GM12878 (cell line): ENCODE measurements at regions not wholly inside any gene's neighbourhood (a gene's known extent, or its start where the extent isn't known, plus 50 kb on each side); places are given as distances from the start of the nearest gene placed in this dataset.

Experiments used
- ATAC-seq: fragments of 200-7000 bp; cut with Tn5 transposase; 3 replicates; pipeline ENCODE4 v1.9.1; 2020; ENCODE audit warnings: mild to moderate bottlenecking, moderate library complexity
- BruUV-seq: library from RNA; stranded (reverse); fragments of 400-500 nt; replicated peaks from 2 replicates; lab custom pipeline; 2021; lab: Mats Ljungman, UMichigan
- CTCF ChIA-PET: fragments of 300-600 bp; sonication (Branson Sonifier 250); formaldehyde crosslinking; extraction: SDS; loops from one replicate; lab custom pipeline; 2021; ENCODE audit warnings: inconsistent platforms; lab: Yijun Ruan, JAX
- POLR2A ChIA-PET: fragments of 350-600 bp; formaldehyde crosslinking; extraction: SDS; loops from one replicate; lab custom pipeline; 2021; ENCODE audit warnings: inconsistent platforms; lab: Charles Lee
- RAD21 ChIA-PET: fragments of 300-600 bp; sonication (Branson Sonifier 250); formaldehyde crosslinking; loops from one replicate; lab custom pipeline; 2023; ENCODE audit warnings: antibody characterized with exemption; ENCODE audit not compliant: unreplicated experiment; lab: Charles Lee
- SMC1A ChIA-PET: fragments of 300-600 bp; sonication (Branson Sonifier 250); formaldehyde crosslinking; loops from one replicate; lab custom pipeline; 2023; ENCODE audit not compliant: unreplicated experiment, uncharacterized antibody; lab: Charles Lee
- DNase-seq: peaks from one replicate; pipeline ENCODE4 v3.0.0-alpha.2; 2011; ENCODE audit warnings: low read depth, low spot score
- FAIRE-seq: peaks from 3 replicates; lab custom pipeline; 2011; peaks lifted over from hg19 to GRCh38; lab: Jason Lieb, UNC
- H2AFZ ChIP-seq: 2 replicates; pipeline ENCODE4 v1.6.0; 2011; ENCODE audit warnings: low read depth, low read length, control low read depth; ENCODE audit not compliant: control insufficient read depth
- H3K27ac ChIP-seq: 2 replicates; pipeline ENCODE4 v1.5.1; 2011; ENCODE audit warnings: control low read depth; ENCODE audit not compliant: control insufficient read depth, insufficient read depth
- H3K27me3 ChIP-seq, 2 experiments: replicated peaks in 1 of 2; 2 replicates each; pipeline versions ENCODE4 v1.6.0 to v1.6.1; 2011; ENCODE audit warnings: low read length in 1 of 2; ENCODE audit not compliant: control insufficient read depth in 2 of 2, insufficient read depth in 2 of 2
- H3K36me3 ChIP-seq, 2 experiments: 2 replicates each; pipeline ENCODE4 v1.5.1; 2011; ENCODE audit warnings: low read length in 1 of 2; ENCODE audit not compliant: control insufficient read depth in 2 of 2, insufficient read depth in 2 of 2
- H3K4me1 ChIP-seq: 2 replicates; pipeline ENCODE4 v1.6.1; 2011; ENCODE audit warnings: mild to moderate bottlenecking, low read length, moderate library complexity, mixed read lengths; ENCODE audit not compliant: control insufficient read depth, insufficient read depth
- H3K4me2 ChIP-seq: 2 replicates; pipeline ENCODE4 v1.6.0; 2011; ENCODE audit warnings: control low read depth; ENCODE audit not compliant: control insufficient read depth, insufficient read depth
- H3K4me3 ChIP-seq: fragments of 200-600 bp; sonication (generic); 2 replicates; pipeline ENCODE4 v1.5.1; 2016
- H3K79me2 ChIP-seq: 2 replicates; pipeline ENCODE4 v1.6.0; 2011; ENCODE audit warnings: low read length; ENCODE audit not compliant: control insufficient read depth, insufficient read depth
- H3K9ac ChIP-seq: 2 replicates; pipeline ENCODE4 v1.8.0; 2011; ENCODE audit warnings: low read length, control low read depth, mixed read lengths; ENCODE audit not compliant: control insufficient read depth, insufficient read depth
- H3K9me3 ChIP-seq: replicated peaks from 3 replicates; pipeline ENCODE4 v1.5.1; 2011; ENCODE audit warnings: mild to moderate bottlenecking, low read length; ENCODE audit not compliant: control insufficient read depth, insufficient read depth
- H4K20me1 ChIP-seq: 2 replicates; pipeline ENCODE4 v1.6.0; 2011; ENCODE audit not compliant: control insufficient read depth, insufficient read depth
- ETV6 ChIP-seq, 2 experiments: fragments of 450-650 bp in 1 of 2; IDR thresholded peaks in 1 of 2; conservative IDR thresholded peaks in 1 of 2; 2 replicates each; pipeline ENCODE4 v1.6.1; 2014; ENCODE audit warnings: antibody characterized with exemption in 1 of 2, borderline replicate concordance in 1 of 2, low read depth in 1 of 2, mild to moderate bottlenecking in 1 of 2, moderate library complexity in 1 of 2
- FOS ChIP-seq: IDR thresholded peaks from 3 replicates; pipeline ENCODE4 v1.6.1; 2011; ENCODE audit warnings: borderline replicate concordance; ENCODE audit not compliant: insufficient read length; ENCODE audit errors: extremely low read depth
- HSF1 ChIP-seq: fragments of 150-350 bp; IDR thresholded peaks from 2 replicates; pipeline ENCODE4 v1.6.1; 2014; ENCODE audit warnings: mild to moderate bottlenecking, low read depth, low read length
- MEF2B ChIP-seq: fragments of 450-650 bp; IDR thresholded peaks from 2 replicates; pipeline ENCODE4 v1.6.1; 2018; ENCODE audit warnings: mild to moderate bottlenecking, moderate library complexity; ENCODE audit not compliant: partially characterized antibody, poor library complexity, severe bottlenecking
- POLR2AphosphoS2 ChIP-seq: IDR thresholded peaks from 2 replicates; pipeline ENCODE4 v1.6.1; 2011; ENCODE audit warnings: low read depth, mild to moderate bottlenecking, low read length, improper control_type of control experiment, moderate library complexity
- RAD21 ChIP-seq: IDR thresholded peaks from 2 replicates; pipeline ENCODE4 v1.6.1; 2011; ENCODE audit warnings: mild to moderate bottlenecking, low read depth, low read length, moderate library complexity; ENCODE audit not compliant: insufficient read depth
- RELA ChIP-seq: fragments of 450-650 bp; IDR thresholded peaks from 2 replicates; pipeline ENCODE4 v1.8.0; 2014; ENCODE audit warnings: borderline replicate concordance; ENCODE audit not compliant: partially characterized antibody
- REST ChIP-seq: IDR thresholded peaks from 2 replicates; pipeline ENCODE4 v1.6.1; 2012; ENCODE audit warnings: mild to moderate bottlenecking, low read depth, low read length
- SPI1 ChIP-seq: IDR thresholded peaks from 2 replicates; pipeline ENCODE4 v1.6.1; 2011; ENCODE audit warnings: low read depth, mild to moderate bottlenecking, low read length, moderate library complexity, borderline replicate concordance; ENCODE audit not compliant: insufficient read depth
- YBX1 ChIP-seq: fragments of 450-650 bp; IDR thresholded peaks from 2 replicates; pipeline ENCODE4 v1.6.1; 2016; ENCODE audit warnings: antibody characterized with exemption
- ZZZ3 ChIP-seq: IDR thresholded peaks from 2 replicates; pipeline ENCODE4 v1.6.1; 2011; ENCODE audit warnings: low read depth; ENCODE audit not compliant: control insufficient read depth, insufficient read length
- WGBS: methylation state at CpG from one replicate; pipeline ENCODE4 v1.1.6; 2016; ENCODE audit warnings: low lambda C conversion rate; ENCODE audit not compliant: insufficient replicate concordance, insufficient coverage; ENCODE audit errors: missing lambda C conversion rate; 5-methylcytosine and 5-hydroxymethylcytosine counted together
- in situ Hi-C: fragments of 300-500 bp; cut with MboI; formaldehyde crosslinking; loops from 9 replicates; pipeline ENCODE4 v1.14.3; 2018; ENCODE audit warnings: mixed read lengths
- intact Hi-C: fragments of 100-400 bp; cut with micrococcal nuclease; formaldehyde crosslinking; loops from one replicate; pipeline ENCODE4 v1.14.2; 2022; ENCODE audit not compliant: unreplicated experiment
- TF ChIP-seq, protein P1 (sequence below): fragments of 450-650 bp; IDR thresholded peaks from 2 replicates; pipeline ENCODE4 v1.6.1; 2017; ENCODE audit warnings: borderline replicate concordance
- TF ChIP-seq, protein P2 (sequence below): fragments of 450-650 bp; IDR thresholded peaks from 2 replicates; pipeline ENCODE4 v1.6.1; 2017; ENCODE audit warnings: low read depth, mild to moderate bottlenecking, moderate library complexity

- TF ChIP-seq, protein P1, sequence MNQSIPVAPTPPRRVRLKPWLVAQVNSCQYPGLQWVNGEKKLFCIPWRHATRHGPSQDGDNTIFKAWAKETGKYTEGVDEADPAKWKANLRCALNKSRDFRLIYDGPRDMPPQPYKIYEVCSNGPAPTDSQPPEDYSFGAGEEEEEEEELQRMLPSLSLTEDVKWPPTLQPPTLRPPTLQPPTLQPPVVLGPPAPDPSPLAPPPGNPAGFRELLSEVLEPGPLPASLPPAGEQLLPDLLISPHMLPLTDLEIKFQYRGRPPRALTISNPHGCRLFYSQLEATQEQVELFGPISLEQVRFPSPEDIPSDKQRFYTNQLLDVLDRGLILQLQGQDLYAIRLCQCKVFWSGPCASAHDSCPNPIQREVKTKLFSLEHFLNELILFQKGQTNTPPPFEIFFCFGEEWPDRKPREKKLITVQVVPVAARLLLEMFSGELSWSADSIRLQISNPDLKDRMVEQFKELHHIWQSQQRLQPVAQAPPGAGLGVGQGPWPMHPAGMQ, result no peak
- TF ChIP-seq MEF2B (no peak), RAD21 (no peak), ZZZ3 (no peak), ETV6 (conservative IDR thresholded peaks at IDR 0.05 in 1 of 2, IDR thresholded peaks at IDR 0.05 in 1 of 2; ENCODE audit: borderline replicate concordance in 1 of 2, low read depth in 1 of 2) (no peak), YBX1 (no peak)
Observed at GRCh38 chr4:74543983-74544382, 99.0 kb downstream of the AREG start (continued).

- WGBS, result 36% methylated on average over 1 of the region's 1 CpG
- SMC1A ChIA-PET, result interaction anchor here (0.5 to 2.3 kb wide), 4 partner anchors 10 to 382 kb away, joined by 3 to 8 read pairs (median 6); no protein-coding TSS in a partner anchor
- ATAC-seq, result no peak
- POLR2A ChIA-PET, result no interaction called here
- no peak for FAIRE-seq
- intact Hi-C loops, result loop anchor here (10.0 kb wide), 1 partner anchor 380 kb away; no protein-coding TSS in a partner anchor
- no TSS peak for BruUV-seq
- no peaks in the 10 kb centered on the region for H3K36me3 ChIP-seq
- RAD21 ChIA-PET, result no interaction called here
- H3K9ac ChIP-seq, result no peak overlapping the region
- H3K9me3 ChIP-seq, result no peaks in the 10 kb centered on the region
- CTCF ChIA-PET, result interaction anchor here (1.0 to 2.5 kb wide), 5 partner anchors 12 to 226 kb away, joined by 3 to 9 read pairs (median 3); no protein-coding TSS in a partner anchor
- H3K79me2 ChIP-seq, result no peaks in the 10 kb centered on the region
- no peaks in the 10 kb centered on the region for H3K4me1 ChIP-seq
- no peak for DNase-seq
- in situ Hi-C loops, result no loop called here
- H2AFZ ChIP-seq, result no peak overlapping the region
- no peaks in the 10 kb centered on the region; a peak in 1 of 4 replicates for H3K27me3 ChIP-seq
- no peak overlapping the region for H3K4me2 ChIP-seq
- no peak overlapping the region for H3K27ac ChIP-seq
- H4K20me1 ChIP-seq, result no peaks in the 10 kb centered on the region
- no peak overlapping the region for H3K4me3 ChIP-seq
- TF ChIP-seq FOS (no peak), POLR2AphosphoS2 (no peak), SPI1 (no peak), REST (no peak), RELA (no peak), HSF1 (no peak)
- TF ChIP-seq, protein P2, sequence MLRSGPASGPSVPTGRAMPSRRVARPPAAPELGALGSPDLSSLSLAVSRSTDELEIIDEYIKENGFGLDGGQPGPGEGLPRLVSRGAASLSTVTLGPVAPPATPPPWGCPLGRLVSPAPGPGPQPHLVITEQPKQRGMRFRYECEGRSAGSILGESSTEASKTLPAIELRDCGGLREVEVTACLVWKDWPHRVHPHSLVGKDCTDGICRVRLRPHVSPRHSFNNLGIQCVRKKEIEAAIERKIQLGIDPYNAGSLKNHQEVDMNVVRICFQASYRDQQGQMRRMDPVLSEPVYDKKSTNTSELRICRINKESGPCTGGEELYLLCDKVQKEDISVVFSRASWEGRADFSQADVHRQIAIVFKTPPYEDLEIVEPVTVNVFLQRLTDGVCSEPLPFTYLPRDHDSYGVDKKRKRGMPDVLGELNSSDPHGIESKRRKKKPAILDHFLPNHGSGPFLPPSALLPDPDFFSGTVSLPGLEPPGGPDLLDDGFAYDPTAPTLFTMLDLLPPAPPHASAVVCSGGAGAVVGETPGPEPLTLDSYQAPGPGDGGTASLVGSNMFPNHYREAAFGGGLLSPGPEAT, result no peak
Observed at GRCh38 chr4:74544655-74545361, 99.9 kb downstream of the AREG start.
